GM21423 (cell line): ENCODE measurements at regions not wholly inside any gene's neighbourhood (a gene's known extent, or its start where the extent isn't known, plus 50 kb on each side); places are given as distances from the start of the nearest gene placed in this dataset.

ENCODE experiments used
- ATAC-seq: cut with Tn5 transposase; IDR thresholded peaks from one replicate; pipeline ENCODE4 v1.9.1; 2021; ENCODE audit warnings: mild to moderate bottlenecking, moderate library complexity; ENCODE audit not compliant: unreplicated experiment

- no peak for ATAC-seq
Observed at GRCh38 chr2:155350783-155351580, 652.5 kb downstream of the KCNJ3 start.

- ATAC-seq = no peak
Observed at GRCh38 chr2:155332016-155332415, 633.5 kb downstream of the KCNJ3 start.

- ATAC-seq = no peak
Observed at GRCh38 chr2:155320236-155320635, 621.7 kb downstream of the KCNJ3 start.

DNA sequence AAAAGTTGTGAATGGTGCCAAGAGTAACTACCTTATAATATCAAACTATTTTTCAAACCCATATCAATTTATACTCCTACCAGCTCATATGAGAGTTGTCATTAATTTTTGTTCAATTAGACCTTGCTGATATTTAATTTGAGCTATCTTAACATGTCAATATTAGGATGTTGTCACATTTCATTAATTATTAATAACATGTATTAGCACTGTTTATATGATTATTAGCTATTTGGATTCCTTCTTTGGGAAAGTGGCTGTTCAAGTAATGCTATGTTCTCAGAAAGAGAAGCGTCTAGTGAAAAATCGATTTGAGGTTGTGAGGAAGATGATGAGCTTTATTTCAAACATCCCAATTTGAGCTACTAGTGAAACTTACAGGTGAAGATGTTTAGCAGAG is 620.2 kb downstream of the KCNJ3 start:
- ATAC-seq = no peak

GRCh38 chr2:155315768-155316167 is 617.3 kb downstream of the KCNJ3 start:
- no peak for ATAC-seq

- ATAC-seq = no peak
Observed at GRCh38 chr2:155310589-155310988, 612.1 kb downstream of the KCNJ3 start.

DNA sequence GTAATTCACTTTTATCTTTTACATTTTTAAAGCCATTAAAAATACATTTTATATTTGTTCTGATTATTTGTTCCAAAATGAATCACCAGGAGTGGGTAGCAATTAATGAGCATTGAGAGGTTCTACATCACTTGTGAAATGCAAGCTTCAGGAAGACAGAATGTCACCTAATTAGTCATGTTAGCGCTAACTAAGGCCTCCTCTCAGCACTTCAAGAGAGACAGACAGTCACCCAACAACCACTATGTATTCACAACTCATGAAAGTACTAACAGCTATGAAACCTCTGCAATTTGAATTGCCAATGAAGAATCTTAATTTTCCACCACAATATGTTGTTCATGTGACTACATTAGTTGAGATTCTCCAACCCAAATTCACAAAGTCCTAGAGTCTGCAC is 611.0 kb downstream of the KCNJ3 start:
- no peak for ATAC-seq

DNA sequence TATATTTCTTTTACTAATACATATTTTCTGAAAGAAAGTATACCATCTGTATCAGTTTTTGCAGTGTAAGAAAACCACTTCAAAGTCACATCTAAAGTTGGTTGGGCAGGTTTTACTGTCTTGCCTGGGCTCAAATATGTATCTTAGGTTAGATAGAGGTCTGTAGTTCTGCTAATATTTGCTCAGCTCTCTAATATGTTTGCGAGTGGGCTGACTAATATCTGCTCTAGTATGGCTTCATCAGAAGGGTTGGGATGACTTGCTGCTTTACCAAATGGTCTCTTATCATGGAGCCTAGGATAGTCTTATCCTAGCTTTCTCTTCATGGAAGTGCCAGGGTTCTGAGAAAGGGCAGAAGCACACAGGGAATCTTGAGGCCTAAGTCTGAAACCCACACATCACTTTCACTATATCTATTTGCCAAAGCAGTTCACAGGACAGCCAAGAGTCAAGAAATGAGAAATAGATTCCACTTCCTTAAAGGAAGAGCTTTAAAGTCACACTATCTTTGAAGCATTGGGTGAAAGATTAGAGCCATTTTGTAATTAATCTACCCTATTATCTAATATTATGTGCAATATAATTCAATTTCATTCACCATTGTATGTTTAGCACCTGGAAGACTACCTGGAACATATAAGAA is 610.0 kb downstream of the KCNJ3 start:
- ATAC-seq = no peak

DNA sequence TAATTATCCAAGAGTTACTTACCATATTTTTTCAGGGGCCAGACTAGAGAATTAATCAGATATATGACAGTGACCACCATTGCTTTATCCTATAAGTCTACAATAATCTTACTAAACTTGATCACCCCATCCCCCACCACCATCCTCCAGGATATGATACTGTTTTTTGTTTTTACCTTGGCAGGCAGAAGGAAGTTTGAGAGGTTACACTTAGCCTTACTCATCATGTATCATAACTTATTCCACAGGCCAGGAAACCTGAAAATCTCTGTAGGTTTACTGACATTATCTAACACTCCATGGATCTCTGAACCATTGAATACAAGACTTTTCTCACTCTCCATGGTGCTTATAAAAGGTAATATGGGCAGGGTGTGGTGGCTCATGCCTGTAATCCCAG is 602.7 kb downstream of the KCNJ3 start:
- no peak for ATAC-seq

DNA sequence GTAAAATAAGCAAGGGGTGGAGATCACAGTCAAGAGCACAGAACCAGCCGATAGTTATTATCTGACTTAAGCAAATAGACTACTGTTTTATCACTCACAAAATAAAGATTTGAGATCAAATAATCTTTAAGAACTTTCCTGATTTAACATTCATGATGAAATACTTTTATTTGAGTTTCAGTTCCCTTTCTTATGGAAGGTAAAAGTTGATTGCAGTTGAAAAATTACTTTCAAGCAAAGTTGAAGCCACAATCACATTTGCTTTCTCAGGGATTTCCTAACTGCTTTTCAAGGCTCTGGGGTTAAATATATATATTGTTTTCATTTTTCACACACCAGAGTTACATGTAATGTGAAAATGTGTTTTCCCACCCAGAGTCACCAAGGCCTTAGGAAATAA is 599.5 kb downstream of the KCNJ3 start:
- no peak for ATAC-seq

- no peak for ATAC-seq
Observed at GRCh38 chr2:155294358-155294757, 595.9 kb downstream of the KCNJ3 start.

DNA sequence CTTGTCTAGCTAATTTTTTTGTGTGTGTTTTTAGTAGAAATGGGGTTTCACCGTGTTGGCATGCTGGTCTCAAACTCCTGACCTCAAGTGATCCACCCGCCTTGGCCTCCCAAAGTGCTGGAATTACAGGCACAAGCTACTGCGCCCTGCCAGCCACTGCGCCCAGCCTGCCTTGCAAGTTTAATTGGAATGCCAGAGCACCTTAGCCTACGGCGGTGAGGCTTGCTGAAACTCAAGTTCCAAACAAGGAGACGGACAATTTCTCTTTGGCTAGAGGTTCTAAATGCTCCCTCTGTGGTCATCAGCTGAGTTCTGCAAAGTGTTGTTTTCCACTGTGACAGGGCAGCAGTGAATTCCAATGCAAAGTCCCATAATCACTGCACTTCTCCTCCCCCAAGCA is 583.4 kb downstream of the KCNJ3 start:
- ATAC-seq = no peak

DNA sequence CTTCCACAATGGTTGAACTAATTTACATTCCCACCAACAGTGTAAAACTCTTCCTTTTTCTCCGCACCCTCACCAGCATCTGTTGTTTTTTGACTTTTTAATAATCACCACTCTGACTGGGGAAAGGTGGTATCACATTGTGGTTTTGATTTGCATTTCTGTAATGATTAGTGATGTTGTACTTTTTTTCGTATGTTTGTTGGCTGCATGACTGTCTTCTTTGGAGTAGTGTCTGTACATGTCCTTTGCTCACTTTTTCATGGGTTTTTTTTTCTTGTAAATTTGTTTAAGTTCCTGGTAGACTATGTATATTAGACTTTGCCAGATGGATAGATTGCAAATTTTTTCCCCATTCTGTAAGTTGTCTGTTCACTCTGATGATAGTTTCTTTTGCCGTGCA is 574.8 kb downstream of the KCNJ3 start:
- no peak for ATAC-seq

DNA sequence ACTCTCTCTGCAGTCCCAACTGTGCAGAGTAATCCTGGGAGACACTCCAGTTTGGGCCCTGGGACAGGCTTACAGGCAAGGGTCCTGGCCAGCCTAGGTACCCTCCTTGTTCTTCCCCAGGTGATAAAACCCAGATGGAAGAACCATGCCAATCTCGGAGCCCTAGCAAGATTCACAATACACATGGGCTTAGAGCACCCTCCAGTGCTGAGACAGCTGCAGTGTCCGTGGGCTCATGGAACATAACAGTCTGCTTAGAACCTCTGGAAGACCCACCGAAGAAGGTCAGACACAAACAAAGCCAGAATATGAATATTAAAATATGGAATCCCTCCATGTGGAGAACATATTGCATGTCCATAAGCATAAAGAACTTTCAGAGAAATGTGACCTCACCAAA is 568.1 kb downstream of the KCNJ3 start:
- ATAC-seq = no peak

DNA sequence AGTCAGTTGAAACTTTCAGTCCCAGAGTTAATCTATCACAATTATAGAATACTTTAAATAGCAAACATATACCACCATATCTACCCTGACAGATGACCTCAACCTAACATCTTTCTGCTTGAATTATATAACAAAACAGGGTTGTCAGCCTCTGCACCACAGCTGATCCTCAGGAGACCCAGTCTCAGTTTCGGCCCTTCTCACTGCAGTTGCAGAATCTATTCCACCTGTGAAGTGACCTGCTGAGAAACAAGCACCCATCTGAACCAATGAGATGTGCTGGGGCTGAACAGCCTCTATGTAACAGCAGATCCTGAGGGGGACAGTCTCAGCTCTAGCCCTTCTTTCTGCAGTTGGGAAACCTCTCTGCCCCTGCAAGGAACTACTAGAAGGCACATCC is 567.6 kb downstream of the KCNJ3 start:
- ATAC-seq = no peak

- no peak for ATAC-seq
Observed at GRCh38 chr2:155256803-155257202, 558.3 kb downstream of the KCNJ3 start.

DNA sequence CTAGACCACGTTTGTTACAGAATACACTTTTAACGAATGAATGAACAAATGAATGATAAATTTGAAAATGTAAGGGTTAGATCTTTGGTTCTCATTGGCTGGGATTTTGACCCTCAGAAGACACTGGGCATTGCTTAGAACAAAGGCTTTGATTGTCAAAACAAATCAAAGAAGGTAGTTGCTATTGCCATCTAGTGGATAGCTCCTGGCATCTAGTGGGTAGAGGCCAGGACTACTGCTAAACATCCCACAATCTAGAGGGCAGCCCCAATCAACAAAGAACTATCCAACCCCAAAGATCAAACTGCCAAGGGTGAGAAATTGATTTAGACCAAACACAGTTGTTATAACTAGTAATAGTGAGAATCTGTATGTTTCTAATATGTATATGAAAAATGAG is 552.3 kb downstream of the KCNJ3 start:
- ATAC-seq = peak; percentile 48

DNA sequence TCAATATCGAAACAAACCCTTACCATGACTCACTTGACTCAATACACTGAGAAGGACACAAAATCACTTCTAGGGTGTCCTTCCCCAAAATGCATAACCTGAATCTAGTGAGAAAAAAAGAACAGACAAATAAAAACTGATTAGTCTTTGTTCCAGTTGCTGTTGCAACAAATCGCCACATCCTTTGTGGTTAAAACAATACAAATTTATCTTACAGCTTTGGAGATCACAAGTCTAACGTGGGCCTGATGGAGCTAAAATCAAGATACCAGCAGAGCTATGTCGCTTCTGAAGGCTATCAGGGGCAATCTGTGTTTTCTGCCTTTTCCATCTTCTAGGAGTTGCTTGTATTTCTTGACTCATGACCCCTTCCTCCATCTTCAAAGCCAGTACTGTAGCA is 541.7 kb downstream of the KCNJ3 start:
- ATAC-seq = no peak

DNA sequence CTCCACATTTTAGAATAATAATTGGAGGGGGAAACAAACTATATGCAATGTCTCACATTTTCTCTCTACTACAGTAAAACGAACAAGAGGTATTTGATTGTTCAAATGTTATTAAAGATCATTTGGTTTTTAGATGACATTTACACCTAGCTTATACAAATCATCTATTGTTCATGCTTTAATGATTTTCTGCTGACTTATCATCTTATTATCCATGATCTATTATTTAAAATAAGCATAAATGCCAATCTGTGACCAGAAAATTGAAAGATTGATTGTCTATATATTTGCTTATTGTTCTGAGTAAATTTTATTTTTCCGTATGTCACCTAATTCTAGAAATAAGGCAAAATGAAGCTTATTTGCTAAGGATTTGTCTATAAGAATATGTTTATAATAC is 537.2 kb downstream of the KCNJ3 start:
- ATAC-seq = no peak

DNA sequence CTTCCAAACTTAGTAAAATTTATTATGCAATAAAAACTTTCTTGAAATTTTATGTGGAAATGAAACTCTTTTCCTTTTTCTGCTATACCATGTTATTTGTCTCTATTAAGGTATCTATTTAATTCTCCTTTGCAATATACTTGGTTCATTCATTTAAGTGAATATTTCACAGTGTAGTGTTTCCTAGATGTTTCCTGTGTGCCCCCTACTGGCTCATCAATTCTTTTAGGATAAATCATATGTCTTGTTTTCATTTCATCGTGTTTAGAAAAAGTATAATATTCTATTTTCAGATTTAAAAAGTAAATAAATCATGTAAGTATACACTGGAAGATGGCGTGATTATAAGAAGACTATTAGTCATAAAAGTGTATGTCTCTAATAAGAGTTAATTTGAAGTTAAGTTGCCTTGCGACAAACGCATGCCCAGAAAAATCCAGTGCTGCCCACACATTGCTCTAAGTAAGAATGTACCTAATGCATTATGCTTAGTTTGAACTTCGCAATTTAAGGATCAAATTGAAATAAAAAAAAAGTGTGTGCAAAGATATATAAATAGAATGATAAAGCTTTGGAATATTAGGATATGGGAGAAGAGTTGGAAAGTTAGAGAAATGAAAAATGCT is 525.4 kb downstream of the KCNJ3 start:
- ATAC-seq = no peak

GRCh38 chr2:155218945-155219344 is 520.5 kb downstream of the KCNJ3 start:
- ATAC-seq = no peak

GRCh38 chr2:155218292-155218924 is 519.9 kb downstream of the KCNJ3 start:
- ATAC-seq = no peak
